DMS 273 (cell line): ENCODE measurements at regions not wholly inside any gene's neighbourhood (a gene's known extent, or its start where the extent isn't known, plus 50 kb on each side); places are given as distances from the start of the nearest gene placed in this dataset.

Source experiments
- DNase-seq: peaks from one replicate; lab custom pipeline; 2025; ENCODE audit not compliant: unreplicated experiment; lab: John Stamatoyannopoulos, UW

- DNase-seq: no peak
Measured at GRCh38 chr11:131229221-131229620, 141.2 kb upstream of the NTM start.

DNA sequence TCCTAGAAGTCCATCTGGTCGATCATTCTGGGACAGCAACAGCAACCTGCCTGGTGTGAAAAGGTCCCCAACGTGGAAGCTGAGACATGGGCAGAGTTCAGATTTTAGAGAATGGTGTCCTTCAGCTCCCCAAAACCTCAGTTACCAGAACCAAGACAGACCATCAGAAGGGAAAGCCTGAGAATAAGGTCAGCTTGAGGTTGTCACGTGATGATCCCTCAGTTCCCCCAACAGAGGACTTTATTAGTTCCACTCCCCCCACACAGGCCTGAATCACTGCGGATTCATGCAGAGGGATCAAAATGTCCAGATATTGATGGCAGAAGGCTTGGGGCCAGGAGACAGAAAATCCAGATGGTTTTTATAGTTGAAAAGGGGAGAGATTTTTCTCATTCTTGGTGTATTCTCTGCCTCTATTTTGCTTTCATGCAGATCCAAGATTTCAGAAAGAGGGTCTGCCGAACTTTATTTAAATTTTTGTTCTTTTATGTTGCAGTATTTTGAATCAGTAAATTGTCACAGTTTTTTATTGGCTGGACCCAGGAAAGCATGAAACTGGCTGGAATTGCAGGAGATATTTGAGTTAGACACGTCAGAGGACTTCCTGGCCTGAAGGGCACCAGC lies 139.0 kb upstream of the NTM start:
- no peak for DNase-seq

GRCh38 chr11:131232261-131232660 lies 138.2 kb upstream of the NTM start:
- no peak for DNase-seq

DNA sequence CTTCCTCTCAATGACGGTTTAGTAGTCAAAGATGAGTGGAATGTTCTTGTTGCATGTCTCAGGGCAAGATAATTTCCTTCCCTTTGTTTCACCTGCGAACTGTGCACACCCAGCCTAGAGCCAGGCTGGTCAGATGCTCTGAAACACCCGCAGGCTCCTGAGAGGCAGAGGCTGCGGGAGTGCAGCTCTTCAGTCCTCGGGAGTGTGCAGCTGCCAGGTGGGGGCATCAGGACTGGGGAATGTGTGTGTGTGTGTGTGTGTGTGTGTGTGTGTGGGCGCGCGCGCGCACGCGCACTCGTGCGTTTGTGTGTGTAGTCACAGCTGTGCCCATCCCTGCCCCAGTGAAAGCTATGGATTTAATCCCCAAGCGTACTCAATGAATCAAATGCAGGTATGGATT lies 136.2 kb upstream of the NTM start:
- DNase-seq: no peak

GRCh38 chr11:131235328-131236298 lies 134.8 kb upstream of the NTM start:
- no peak for DNase-seq

GRCh38 chr11:131240421-131240820 lies 130.0 kb upstream of the NTM start:
- DNase-seq: no peak

GRCh38 chr11:131242476-131243000 lies 127.9 kb upstream of the NTM start:
- no peak for DNase-seq

- DNase-seq: no peak
Measured at GRCh38 chr11:131246156-131246555, 124.3 kb upstream of the NTM start.

DNA sequence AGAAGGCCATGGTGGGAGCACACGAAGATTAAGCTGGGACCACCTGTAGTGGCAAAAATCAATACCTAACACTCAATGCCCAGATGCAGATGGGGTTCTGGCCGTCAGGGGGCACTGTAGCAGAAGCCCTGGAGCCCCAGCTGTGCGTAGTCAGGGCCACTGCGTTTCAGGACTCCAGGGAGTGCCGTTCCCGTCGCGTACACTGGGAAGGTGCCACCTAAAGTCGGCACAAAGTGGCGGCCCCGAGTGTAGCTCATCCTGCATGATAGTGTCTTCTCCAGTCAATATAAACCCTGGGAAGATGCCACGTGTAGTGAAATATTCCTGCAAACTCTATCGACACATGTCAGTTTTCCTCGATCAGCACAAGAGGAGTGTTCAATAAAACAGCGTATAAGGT lies 123.8 kb upstream of the NTM start:
- peak; percentile 8 for DNase-seq

- no peak for DNase-seq
Measured at GRCh38 chr11:131248588-131248987, 121.8 kb upstream of the NTM start.

GRCh38 chr11:131253142-131253655 lies 117.2 kb upstream of the NTM start:
- DNase-seq: no peak

- no peak for DNase-seq
Measured at GRCh38 chr11:131253656-131254151, 116.7 kb upstream of the NTM start.

DNA sequence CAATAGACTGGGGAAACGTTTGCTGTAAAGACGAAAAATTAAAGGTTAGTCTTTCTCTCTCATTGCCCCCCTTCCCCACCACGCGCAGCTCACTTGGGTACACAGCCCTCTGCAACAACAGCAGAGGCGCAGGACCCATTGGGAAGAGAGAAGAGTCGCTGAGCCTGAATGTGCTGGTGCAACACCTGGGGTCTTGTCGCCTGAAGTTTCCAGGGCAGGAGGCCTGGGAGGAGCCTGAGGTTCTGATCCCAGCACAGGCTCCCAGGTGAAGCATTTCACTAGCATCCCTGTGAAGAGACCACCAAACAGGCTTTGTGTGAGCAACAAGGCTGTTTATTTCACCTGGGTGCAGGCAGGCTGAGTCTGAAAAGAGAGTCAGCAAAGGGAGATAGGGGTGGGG lies 116.2 kb upstream of the NTM start:
- no peak for DNase-seq

DNA sequence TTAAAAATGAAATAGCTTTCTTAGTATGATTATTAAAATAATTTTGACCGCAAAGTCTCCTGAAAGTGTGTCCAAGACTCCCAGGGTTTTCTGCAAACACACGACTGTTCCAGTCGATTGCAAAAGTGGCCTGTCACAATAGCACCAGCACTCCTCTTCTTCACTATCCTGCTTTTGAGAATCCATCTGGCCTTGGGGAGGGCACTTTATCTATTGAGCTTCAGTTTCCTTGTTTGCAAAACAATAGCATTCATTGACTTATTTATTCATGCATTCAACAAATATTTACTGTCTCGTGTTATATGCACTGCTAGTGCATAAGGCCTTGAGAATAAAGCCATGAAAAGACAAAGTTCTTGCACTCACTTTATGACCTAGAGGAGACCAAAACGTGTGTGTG lies 96.2 kb upstream of the NTM start:
- DNase-seq: no peak

DNA sequence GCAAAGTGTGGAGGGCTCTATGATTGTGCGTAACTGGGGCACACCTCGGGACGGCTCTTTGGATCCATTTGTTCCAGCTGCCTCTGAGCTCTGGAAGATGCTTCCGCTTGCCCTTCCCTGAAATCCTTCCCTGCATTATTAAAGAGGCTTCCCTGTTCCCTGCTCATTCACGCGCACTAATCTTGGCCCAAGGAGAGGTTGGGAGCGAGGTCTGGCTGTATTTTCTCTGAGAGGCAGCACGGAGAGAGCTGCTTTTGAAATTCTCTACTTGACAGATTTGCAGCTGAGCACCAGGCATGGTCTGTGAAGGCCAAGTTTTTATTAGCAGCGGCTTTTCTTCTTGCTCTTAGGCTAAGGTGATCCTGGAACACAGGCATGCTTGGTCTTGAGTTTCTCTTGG lies 94.8 kb upstream of the NTM start:
- no peak for DNase-seq

- DNase-seq: no peak
Measured at GRCh38 chr11:131278472-131278871, 91.9 kb upstream of the NTM start.

GRCh38 chr11:131279654-131280384 lies 90.6 kb upstream of the NTM start:
- no peak for DNase-seq

DNA sequence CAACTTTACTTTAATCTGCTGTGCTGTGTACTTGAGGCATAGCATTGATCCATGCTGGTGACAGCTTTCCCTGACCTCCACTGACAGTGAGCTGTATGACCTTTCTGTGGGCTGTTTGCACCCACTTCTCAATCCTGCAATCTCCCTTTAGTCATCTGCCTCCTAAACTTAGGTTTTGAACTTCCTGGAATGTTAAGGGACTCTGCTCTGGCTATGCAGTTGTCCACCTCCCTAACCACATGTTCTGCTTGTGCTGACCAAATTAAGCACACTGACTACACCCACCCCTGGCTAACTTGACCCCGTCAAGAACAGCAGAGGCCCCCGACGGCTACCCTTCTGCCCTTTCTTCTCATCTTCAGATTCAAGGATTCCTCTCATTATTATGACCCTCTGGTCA lies 89.1 kb upstream of the NTM start:
- DNase-seq: no peak

DNA sequence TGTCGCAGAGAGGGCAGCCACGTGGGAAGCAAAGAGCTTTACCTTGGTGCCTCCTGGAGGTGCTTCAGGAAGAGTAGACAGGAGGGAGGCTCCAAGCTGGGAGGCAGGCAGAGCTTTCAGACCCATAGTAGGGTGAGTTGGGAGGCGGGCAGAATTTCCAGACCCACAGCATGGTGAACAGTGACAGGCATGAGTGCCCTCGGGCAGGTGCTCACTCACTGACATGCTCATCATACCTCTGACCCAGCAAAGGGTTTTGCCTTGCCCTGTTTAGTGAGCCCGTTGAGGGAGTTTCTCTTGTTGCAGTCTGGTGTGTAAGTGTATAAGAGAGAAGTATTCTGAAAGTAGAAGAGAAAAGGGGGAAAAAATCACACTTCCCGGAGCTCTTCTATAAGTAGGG lies 86.4 kb upstream of the NTM start:
- DNase-seq: no peak

- no peak for DNase-seq
Measured at GRCh38 chr11:131288521-131289091, 81.8 kb upstream of the NTM start.

DNA sequence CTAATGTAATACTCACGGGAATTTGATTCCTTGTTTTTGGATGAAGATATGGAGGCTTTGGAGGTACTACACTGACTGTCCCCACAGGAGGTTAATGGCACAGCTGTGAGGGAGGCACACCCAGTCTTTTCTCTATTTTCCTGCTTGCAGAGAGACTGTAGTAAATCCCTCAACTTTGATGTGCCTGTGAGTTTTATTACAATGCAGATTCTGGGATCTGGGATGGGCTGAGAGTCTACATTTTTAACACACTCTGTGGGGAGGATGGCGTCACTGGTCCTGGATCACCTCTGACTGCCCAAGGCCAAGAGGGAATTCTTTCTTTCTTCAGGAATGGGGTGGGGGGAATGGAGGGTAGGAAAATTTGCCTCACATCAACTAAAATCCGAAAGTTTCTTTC lies 80.2 kb upstream of the NTM start:
- DNase-seq: no peak
